ENCODE measurements at regions not wholly inside any gene's neighbourhood (a gene's known extent, or its start where the extent isn't known, plus 50 kb on each side); places are given as distances from the start of the nearest gene placed in this dataset.
"Not testable (repeated sequence)": the region's sequence is repeated elsewhere in the genome, so short reads cannot be mapped to it uniquely, and the experiment has no call there.

GRCh38 chr11:81573367-81573766, 1160.3 kb downstream of the FAM181B start:
- Mint-ChIP-seq H3K36me3 (ENCODE audit: low read depth) (no peaks in the 10 kb centered on the region), H3K27me3 (ENCODE audit: low read depth, poor library complexity) (no peaks in the 10 kb centered on the region), H3K27ac (no peak overlapping the region), H3K4me3 (no peak overlapping the region), H3K9me3 (no peaks in the 10 kb centered on the region), H3K4me1 (no peaks in the 10 kb centered on the region)
- DNase-seq: no peak
- TF ChIP-seq CTCF (IDR thresholded peaks at IDR 0.05): no peak

- TF ChIP-seq CTCF (IDR thresholded peaks at IDR 0.05): no peak
- H3K27me3 Mint-ChIP-seq (ENCODE audit: low read depth, poor library complexity): no peaks in the 10 kb centered on the region
- H3K27ac Mint-ChIP-seq: no peak overlapping the region
- DNase-seq: no peak
- no peaks in the 10 kb centered on the region for H3K36me3 Mint-ChIP-seq (ENCODE audit: low read depth)
- no peaks in the 10 kb centered on the region for H3K9me3 Mint-ChIP-seq
- H3K4me3 Mint-ChIP-seq: no peak overlapping the region
- H3K4me1 Mint-ChIP-seq: no peaks in the 10 kb centered on the region
Observed at GRCh38 chr11:81570669-81571068, 1163.0 kb downstream of the FAM181B start.

GRCh38 chr11:81569999-81570398, 1163.7 kb downstream of the FAM181B start:
- H3K36me3 Mint-ChIP-seq (ENCODE audit: low read depth): no peaks in the 10 kb centered on the region
- no peak for TF ChIP-seq CTCF (IDR thresholded peaks at IDR 0.05)
- DNase-seq: no peak
- no peak overlapping the region for H3K4me3 Mint-ChIP-seq
- no peaks in the 10 kb centered on the region for H3K4me1 Mint-ChIP-seq
- no peak overlapping the region for H3K27ac Mint-ChIP-seq
- H3K9me3 Mint-ChIP-seq: no peaks in the 10 kb centered on the region
- no peaks in the 10 kb centered on the region for H3K27me3 Mint-ChIP-seq (ENCODE audit: low read depth, poor library complexity)

- no peak for DNase-seq
- H3K36me3 Mint-ChIP-seq (ENCODE audit: low read depth): no peaks in the 10 kb centered on the region
- no peak overlapping the region for H3K27ac Mint-ChIP-seq
- H3K4me1 Mint-ChIP-seq: no peaks in the 10 kb centered on the region
- no peak for TF ChIP-seq CTCF (IDR thresholded peaks at IDR 0.05)
- H3K9me3 Mint-ChIP-seq: no peaks in the 10 kb centered on the region
- H3K27me3 Mint-ChIP-seq (ENCODE audit: low read depth, poor library complexity): no peaks in the 10 kb centered on the region
- no peak overlapping the region for H3K4me3 Mint-ChIP-seq
Observed at GRCh38 chr11:81568918-81569317, 1164.7 kb downstream of the FAM181B start.

- TF ChIP-seq CTCF (IDR thresholded peaks at IDR 0.05): no peak
- no peak for DNase-seq
- Mint-ChIP-seq H3K27me3 (ENCODE audit: low read depth, poor library complexity) (peaks cover 4% of the 10 kb centered on the region), H3K9me3 (no peaks in the 10 kb centered on the region), H3K36me3 (ENCODE audit: low read depth) (no peaks in the 10 kb centered on the region), H3K4me3 (no peak overlapping the region), H3K4me1 (no peaks in the 10 kb centered on the region), H3K27ac (no peak overlapping the region)
Observed at GRCh38 chr11:81548123-81548522, 1185.5 kb downstream of the FAM181B start.

GRCh38 chr11:81539806-81540205, 1193.9 kb downstream of the FAM181B start:
- H3K27ac Mint-ChIP-seq; H3K4me3 Mint-ChIP-seq; DNase-seq; H3K36me3 Mint-ChIP-seq (ENCODE audit: low read depth); H3K27me3 Mint-ChIP-seq (ENCODE audit: low read depth, poor library complexity); H3K4me1 Mint-ChIP-seq: not testable (repeated sequence)
- H3K9me3 Mint-ChIP-seq: peaks cover 24% of the 10 kb centered on the region

All from nephron progenitor cell (in vitro differentiated cells).